PC-9 (cell line): ENCODE measurements at regions not wholly inside any gene's neighbourhood (a gene's known extent, or its start where the extent isn't known, plus 50 kb on each side); places are given as distances from the start of the nearest gene placed in this dataset.

ENCODE experiments used
- CTCF ChIP-seq: fragments of 200-600 bp; sonication (generic); conservative IDR thresholded peaks from 2 replicates; pipeline ENCODE4 v1.6.1; 2017; ENCODE audit warnings: mixed run types, antibody characterized with exemption, mild to moderate bottlenecking, moderate library complexity
- EZH2 ChIP-seq: fragments of 200-600 bp; sonication (generic); IDR thresholded peaks from 2 replicates; pipeline ENCODE4 v1.8.0; 2017; ENCODE audit warnings: antibody characterized with exemption, low read depth

- TF ChIP-seq CTCF (no peak), EZH2 (no peak)
These were observed 1907.6 kb upstream of the TENM3 start for GRCh38 chr4:180335566-180335965.
